Naive B cell (primary cell): ENCODE measurements at regions not wholly inside any gene's neighbourhood (a gene's known extent, or its start where the extent isn't known, plus 50 kb on each side); places are given as distances from the start of the nearest gene placed in this dataset.
A peak's percentile ranks its signal among the peaks of the same experiment; 100 is the strongest.

Experiments
- ATAC-seq, 2 donors: fragments of 150-1000 bp; cut with Tn5 transposase; 2 replicates each; pipeline ENCODE4 v1.10.0; 2021; ENCODE audit warnings: low read depth in 2 of 2, mild to moderate bottlenecking in 2 of 2, moderate library complexity in 2 of 2
- DNase-seq: peaks from one replicate; pipeline ENCODE4 v3.0.0; 2022
- H3K27ac Mint-ChIP-seq, 6 donors: one replicate each; pipeline ENCODE4 v1.8.0; 2020 to 2022; ENCODE audit warnings: mild to moderate bottlenecking in 6 of 6, mixed read lengths in 6 of 6, moderate library complexity in 5 of 6, inconsistent platforms in 2 of 6
- H3K27me3 Mint-ChIP-seq, 3 donors: one replicate each; pipeline ENCODE4 v1.8.0; 2021 to 2022; ENCODE audit warnings: mixed read lengths in 3 of 3, mild to moderate bottlenecking in 1 of 3
- H3K36me3 Mint-ChIP-seq, 2 donors: one replicate each; pipeline ENCODE4 v1.8.0; 2020 to 2022; ENCODE audit warnings: mixed read lengths in 2 of 2, inconsistent platforms in 1 of 2, mild to moderate bottlenecking in 1 of 2
- H3K4me1 Mint-ChIP-seq, 3 donors: one replicate each; pipeline ENCODE4 v1.8.0; 2020 to 2022; ENCODE audit warnings: mixed read lengths in 3 of 3, inconsistent platforms in 1 of 3, mild to moderate bottlenecking in 1 of 3, moderate library complexity in 1 of 3
- H3K4me3 Mint-ChIP-seq, 8 donors: one replicate each; pipeline ENCODE4 v1.8.0; 2020 to 2022; ENCODE audit warnings: mild to moderate bottlenecking in 8 of 8, mixed read lengths in 8 of 8, moderate library complexity in 8 of 8, inconsistent platforms in 2 of 8
- H3K9me3 Mint-ChIP-seq, 7 donors: one replicate each; pipeline ENCODE4 v1.8.0; 2020 to 2022; ENCODE audit warnings: mixed read lengths in 7 of 7, mild to moderate bottlenecking in 5 of 7, inconsistent platforms in 2 of 7, moderate library complexity in 1 of 7

- Mint-ChIP-seq H3K9me3 (peaks cover 0 to 2% (median 0%) of the 10 kb centered on the region in 7 donors), H3K36me3 (no peaks in the 10 kb centered on the region), H3K4me3 (no peak overlapping the region), H3K4me1 (no peaks in the 10 kb centered on the region), H3K27me3 (peaks cover 0 to 10% (median 0%) of the 10 kb centered on the region in 3 donors), H3K27ac (no peak overlapping the region)
- DNase-seq (no peak), ATAC-seq (no peak)
Observed at GRCh38 chr10:129111922-129112321, 355.1 kb upstream of the MGMT start.

- no peak overlapping the region for H3K4me3 Mint-ChIP-seq
- no peak for DNase-seq
- no peak overlapping the region for H3K27ac Mint-ChIP-seq
- peaks cover 0 to 3% (median 0%) of the 10 kb centered on the region in 7 donors for H3K9me3 Mint-ChIP-seq
- H3K4me1 Mint-ChIP-seq: no peaks in the 10 kb centered on the region
- no peaks in the 10 kb centered on the region for H3K36me3 Mint-ChIP-seq
- no peak for ATAC-seq
- no peaks in the 10 kb centered on the region for H3K27me3 Mint-ChIP-seq
Observed at GRCh38 chr10:129114588-129114987, 352.5 kb upstream of the MGMT start.

DNA sequence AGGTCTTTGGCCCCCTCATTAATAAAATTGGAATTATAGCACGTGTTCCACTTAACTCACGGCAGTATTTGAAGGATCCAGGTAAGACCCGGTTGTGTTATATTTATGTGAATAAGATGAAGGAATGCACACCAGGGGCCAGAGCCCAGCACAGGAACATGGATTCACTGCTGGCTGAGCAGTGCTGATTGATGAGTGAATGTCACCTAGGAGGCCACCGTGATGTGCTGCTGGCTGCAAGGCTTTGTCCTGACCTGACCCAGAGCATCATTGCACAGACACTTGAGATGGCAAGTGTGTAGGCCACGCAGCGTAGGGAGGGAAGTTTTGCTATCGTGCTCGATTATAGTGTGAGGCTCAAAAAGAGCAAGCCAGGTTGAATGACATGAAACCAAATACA, 350.7 kb upstream of the MGMT start:
- DNase-seq (no peak), ATAC-seq (no peak)
- no peaks in the 10 kb centered on the region for H3K27me3 Mint-ChIP-seq
- no peak overlapping the region for H3K4me3 Mint-ChIP-seq
- no peaks in the 10 kb centered on the region for H3K36me3 Mint-ChIP-seq
- no peaks in the 10 kb centered on the region for H3K4me1 Mint-ChIP-seq
- H3K9me3 Mint-ChIP-seq: peaks cover 0 to 3% (median 0%) of the 10 kb centered on the region in 7 donors
- no peak overlapping the region for H3K27ac Mint-ChIP-seq

- Mint-ChIP-seq H3K4me3 (no peak overlapping the region), H3K27me3 (no peaks in the 10 kb centered on the region), H3K9me3 (peaks cover 0 to 3% (median 1%) of the 10 kb centered on the region in 7 donors), H3K27ac (peak overlapping the region in 1 of 6 donors; percentile 11), H3K4me1 (no peaks in the 10 kb centered on the region), H3K36me3 (no peaks in the 10 kb centered on the region)
- DNase-seq (no peak), ATAC-seq (no peak)
Observed at GRCh38 chr10:129120441-129120840, 346.6 kb upstream of the MGMT start.

DNA sequence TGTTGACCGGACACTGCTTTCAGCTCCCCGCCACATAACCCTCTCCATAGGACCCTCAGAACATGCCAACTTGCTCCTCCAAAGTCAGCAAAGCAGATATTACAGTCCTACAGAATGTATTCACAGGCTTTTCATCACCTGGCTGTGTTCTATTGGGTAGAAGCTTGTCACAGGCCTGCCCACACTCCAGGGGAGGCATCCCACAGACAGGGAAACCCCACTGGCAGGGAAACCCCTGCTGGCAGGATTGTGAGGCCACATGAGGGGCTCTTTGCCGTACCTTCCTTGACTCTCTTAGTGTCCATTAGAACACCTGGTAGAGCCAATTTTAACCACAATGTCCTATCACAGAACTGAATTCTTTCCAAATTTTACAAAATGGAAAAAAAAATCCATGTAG, 344.2 kb upstream of the MGMT start:
- no peak overlapping the region for H3K4me3 Mint-ChIP-seq
- H3K4me1 Mint-ChIP-seq: no peaks in the 10 kb centered on the region
- no peak overlapping the region for H3K27ac Mint-ChIP-seq
- H3K9me3 Mint-ChIP-seq: peaks cover 0 to 8% (median 3%) of the 10 kb centered on the region in 7 donors
- H3K27me3 Mint-ChIP-seq: no peaks in the 10 kb centered on the region
- DNase-seq: no peak
- H3K36me3 Mint-ChIP-seq: no peaks in the 10 kb centered on the region
- no peak for ATAC-seq

- DNase-seq: no peak
- H3K4me3 Mint-ChIP-seq: no peak overlapping the region
- peaks cover 0 to 8% (median 3%) of the 10 kb centered on the region in 7 donors for H3K9me3 Mint-ChIP-seq
- no peaks in the 10 kb centered on the region for H3K4me1 Mint-ChIP-seq
- ATAC-seq: no peak
- no peaks in the 10 kb centered on the region for H3K27me3 Mint-ChIP-seq
- H3K27ac Mint-ChIP-seq: no peak overlapping the region
- H3K36me3 Mint-ChIP-seq: no peaks in the 10 kb centered on the region
Observed at GRCh38 chr10:129123428-129123827, 343.6 kb upstream of the MGMT start.

- no peak overlapping the region for H3K27ac Mint-ChIP-seq
- ATAC-seq: no peak
- H3K4me1 Mint-ChIP-seq: no peaks in the 10 kb centered on the region
- H3K4me3 Mint-ChIP-seq: no peak overlapping the region
- peaks cover 0 to 7% (median 0%) of the 10 kb centered on the region in 3 donors for H3K27me3 Mint-ChIP-seq
- no peaks in the 10 kb centered on the region for H3K36me3 Mint-ChIP-seq
- DNase-seq: no peak
- peaks cover 0 to 8% (median 0%) of the 10 kb centered on the region in 7 donors for H3K9me3 Mint-ChIP-seq
Observed at GRCh38 chr10:129126982-129127381, 340.1 kb upstream of the MGMT start.

DNA sequence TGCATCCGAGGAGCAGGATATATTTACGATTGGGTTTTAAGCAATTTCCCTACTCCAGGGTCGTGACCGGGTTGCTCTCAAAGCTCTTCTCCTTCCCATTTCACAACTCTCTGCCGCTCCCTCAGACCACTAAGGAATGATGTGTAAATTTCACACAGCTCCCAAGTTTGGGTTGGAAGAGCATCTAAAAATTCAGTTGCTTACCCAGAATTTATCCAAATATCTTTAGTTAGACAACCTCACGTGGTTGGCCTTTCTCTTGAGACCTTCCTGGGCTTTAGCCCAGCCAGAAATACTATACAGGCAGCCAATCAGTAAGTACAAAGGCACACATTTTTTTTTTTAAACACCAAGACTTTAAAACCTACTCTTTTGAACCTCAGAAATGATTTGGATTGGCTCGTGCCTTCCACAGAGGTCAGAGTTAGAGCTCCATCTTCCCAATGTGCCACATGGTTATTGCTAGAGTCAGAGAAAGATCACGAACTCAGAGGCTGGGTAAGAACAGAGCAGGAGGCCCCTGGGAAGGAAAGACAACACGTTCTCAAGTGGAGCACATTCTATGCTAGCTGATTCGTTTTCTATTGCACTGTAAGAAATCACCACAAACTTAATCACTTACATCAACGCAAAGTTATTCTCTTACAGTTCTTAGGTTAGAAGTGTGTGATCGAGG, 335.4 kb upstream of the MGMT start:
- Mint-ChIP-seq H3K4me3 (no peak overlapping the region), H3K4me1 (no peaks in the 10 kb centered on the region)
- ATAC-seq: no peak

GRCh38 chr10:129133856-129134255, 333.2 kb upstream of the MGMT start:
- ATAC-seq (no peak), DNase-seq (no peak)
- H3K27ac Mint-ChIP-seq: peak overlapping the region in 1 of 6 donors; percentile 38
- H3K9me3 Mint-ChIP-seq: no peaks in the 10 kb centered on the region
- H3K36me3 Mint-ChIP-seq: no peaks in the 10 kb centered on the region
- no peak overlapping the region for H3K4me3 Mint-ChIP-seq
- H3K4me1 Mint-ChIP-seq: no peaks in the 10 kb centered on the region
- H3K27me3 Mint-ChIP-seq: peaks cover 0 to 7% (median 0%) of the 10 kb centered on the region in 3 donors

More for the DNA sequence above, 335.4 kb upstream of the MGMT start:
- Mint-ChIP-seq H3K9me3 (no peaks in the 10 kb centered on the region), H3K27ac (no peak overlapping the region), H3K36me3 (no peaks in the 10 kb centered on the region), H3K27me3 (peaks cover 0 to 7% (median 0%) of the 10 kb centered on the region in 3 donors)
- DNase-seq: no peak

DNA sequence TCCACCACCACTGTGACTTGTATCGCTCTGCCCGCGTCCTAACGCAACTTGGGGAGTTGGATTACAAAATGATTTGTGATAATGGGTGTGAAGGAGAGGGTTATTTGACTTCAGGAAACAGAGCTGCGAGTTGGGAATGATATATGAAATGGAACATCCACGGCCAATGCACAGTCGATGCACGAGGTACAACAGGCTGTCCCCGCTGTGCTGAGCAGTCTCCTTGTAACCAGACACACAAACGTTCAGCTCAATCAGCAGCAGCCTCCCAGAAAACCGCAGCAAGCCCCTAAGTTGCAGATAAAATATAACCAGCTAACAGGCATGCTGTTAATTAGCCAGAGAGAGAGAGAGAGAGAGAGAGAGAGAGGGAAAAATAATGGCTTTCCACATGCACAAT, 332.7 kb upstream of the MGMT start:
- no peak for ATAC-seq
- Mint-ChIP-seq H3K27ac (no peak overlapping the region), H3K4me3 (no peak overlapping the region), H3K36me3 (no peaks in the 10 kb centered on the region), H3K9me3 (peaks cover 0 to 2% (median 0%) of the 10 kb centered on the region in 7 donors), H3K27me3 (peaks cover 0 to 6% (median 3%) of the 10 kb centered on the region in 3 donors), H3K4me1 (no peaks in the 10 kb centered on the region)
- no peak for DNase-seq

DNA sequence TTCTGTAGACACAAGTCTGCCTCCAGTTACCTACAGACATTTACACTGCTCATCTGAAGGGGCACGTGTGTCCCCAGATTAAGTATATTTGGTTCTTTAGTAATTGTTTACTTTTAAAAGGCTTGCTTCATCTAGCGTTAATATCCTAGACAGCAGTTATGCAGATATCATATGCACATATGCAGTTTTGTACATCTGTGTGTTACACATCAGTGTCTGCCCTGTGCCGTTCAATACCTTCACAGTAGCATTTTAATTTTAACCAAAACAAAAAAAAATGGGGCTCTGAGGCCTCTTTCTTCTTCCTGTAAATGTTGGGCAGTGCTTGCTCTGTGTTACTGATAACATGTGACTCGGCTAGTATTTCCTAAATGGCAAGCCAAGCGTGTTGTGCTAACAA, 331.4 kb upstream of the MGMT start:
- Mint-ChIP-seq H3K4me1 (peaks cover 0 to 4% (median 2%) of the 10 kb centered on the region in 3 donors), H3K4me3 (no peak overlapping the region), H3K27ac (no peak overlapping the region), H3K27me3 (peaks cover 0 to 7% (median 0%) of the 10 kb centered on the region in 3 donors), H3K9me3 (peaks cover 0 to 4% (median 0%) of the 10 kb centered on the region in 7 donors), H3K36me3 (no peaks in the 10 kb centered on the region)
- ATAC-seq (no peak), DNase-seq (no peak)

DNA sequence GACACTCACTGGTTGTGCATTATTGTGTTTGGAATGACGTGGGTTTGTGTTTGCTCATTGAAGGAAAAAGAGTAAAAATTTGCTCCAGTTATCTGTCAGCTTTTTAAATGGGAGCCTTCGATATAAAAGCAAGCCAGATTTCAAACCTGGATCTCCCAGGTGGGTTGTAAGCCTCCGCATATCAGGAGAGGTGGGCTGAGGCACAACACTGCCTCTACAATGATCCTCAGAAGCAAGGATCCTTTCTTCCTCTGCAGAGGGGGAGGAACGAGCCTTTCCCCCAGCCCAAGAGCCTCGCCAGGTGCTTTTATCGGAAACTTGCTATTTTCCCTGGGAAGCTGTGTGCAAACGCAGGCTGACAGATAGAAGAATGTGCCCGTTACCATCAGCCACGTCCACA, 331.0 kb upstream of the MGMT start:
- Mint-ChIP-seq H3K27ac (no peak overlapping the region), H3K4me3 (peak overlapping the region in 1 of 8 donors; percentile 25), H3K9me3 (peaks cover 0 to 4% (median 0%) of the 10 kb centered on the region in 7 donors), H3K36me3 (no peaks in the 10 kb centered on the region), H3K27me3 (peaks cover 0 to 7% (median 0%) of the 10 kb centered on the region in 3 donors), H3K4me1 (peaks cover 0 to 9% (median 6%) of the 10 kb centered on the region in 3 donors)
- ATAC-seq (no peak), DNase-seq (no peak)

DNA sequence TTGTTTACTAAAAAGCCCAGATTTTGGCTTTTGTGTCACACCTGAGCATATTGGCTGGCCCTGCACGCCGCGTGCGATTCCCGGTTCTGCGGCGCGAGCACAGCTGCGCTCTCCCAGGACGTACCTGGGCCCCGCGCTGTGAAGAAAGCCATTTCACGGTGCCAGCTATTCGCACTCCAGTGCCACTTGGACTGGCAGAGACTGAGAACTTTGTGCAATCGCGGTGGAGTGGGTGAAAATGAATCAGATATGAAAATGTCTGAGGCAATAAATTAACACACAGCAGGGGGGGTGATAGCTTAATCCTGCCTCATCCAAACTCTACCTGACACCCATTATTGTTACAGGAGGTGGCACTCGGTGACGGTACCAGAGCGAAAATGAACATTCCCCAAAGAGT, 330.1 kb upstream of the MGMT start:
- no peak for DNase-seq

More for the DNA sequence above, 330.1 kb upstream of the MGMT start:
- Mint-ChIP-seq H3K4me1 (peaks cover 4 to 12% (median 10%) of the 10 kb centered on the region in 3 donors), H3K27ac (no peak overlapping the region), H3K27me3 (peaks cover 0 to 7% (median 0%) of the 10 kb centered on the region in 3 donors), H3K9me3 (peaks cover 0 to 4% (median 0%) of the 10 kb centered on the region in 7 donors), H3K4me3 (no peak overlapping the region), H3K36me3 (no peaks in the 10 kb centered on the region)
- ATAC-seq: no peak
